GM12872 (cell line): ENCODE measurements at regions not wholly inside any gene's neighbourhood (a gene's known extent, or its start where the extent isn't known, plus 50 kb on each side); places are given as distances from the start of the nearest gene placed in this dataset.

ENCODE experiments used
- TF ChIP-seq, protein P1 (sequence below): IDR thresholded peaks from 3 replicates; pipeline ENCODE4 v1.5.1; 2011; ENCODE audit warnings: low read depth, mild to moderate bottlenecking, low read length, moderate library complexity; ENCODE audit not compliant: insufficient read depth

DNA sequence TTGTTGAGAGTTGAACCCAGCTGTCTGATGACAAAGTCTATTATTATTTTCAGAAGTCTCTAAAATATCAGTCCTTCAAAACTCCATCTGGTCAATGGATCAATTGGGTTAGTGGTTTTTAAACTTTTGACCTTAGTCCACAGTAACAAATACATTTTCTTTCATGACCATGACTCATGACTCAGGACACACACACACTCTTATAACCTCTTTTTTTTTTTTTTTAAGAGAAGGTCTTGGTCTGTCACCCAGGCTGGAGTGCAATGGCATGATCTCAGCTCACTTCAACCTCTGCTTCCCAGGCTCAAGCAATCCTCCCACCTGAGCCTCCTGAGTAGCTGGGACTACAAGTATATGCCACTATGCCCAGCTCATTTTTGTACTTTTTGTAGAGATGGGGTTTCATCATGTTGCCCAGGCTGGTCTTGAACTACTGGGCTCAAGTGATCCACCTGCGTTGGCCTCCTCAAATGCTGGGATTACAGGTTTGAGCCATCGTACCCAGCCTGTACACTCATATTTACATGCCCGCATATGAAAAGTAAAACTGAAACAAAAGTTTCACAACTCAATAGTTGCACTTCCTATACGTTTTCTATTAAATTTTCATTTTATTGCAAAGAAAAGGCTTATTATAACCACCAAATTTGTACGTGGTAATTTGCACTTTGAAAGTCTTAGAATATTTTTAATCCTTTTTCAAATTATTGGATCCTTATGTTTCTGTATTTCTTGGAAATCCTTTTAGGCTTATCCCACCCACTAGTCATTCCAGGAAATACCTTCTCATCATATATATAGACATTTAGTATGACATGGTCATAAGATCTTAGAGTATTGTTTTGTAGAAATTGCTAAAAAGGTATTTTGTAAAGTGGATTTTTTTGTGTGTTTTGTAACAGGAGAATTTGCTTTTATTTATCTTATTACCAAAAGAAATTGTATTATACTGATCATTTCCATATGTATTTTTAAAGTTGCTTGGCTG is 199.0 kb downstream of the LPIN1 start:
- TF ChIP-seq, protein P1, sequence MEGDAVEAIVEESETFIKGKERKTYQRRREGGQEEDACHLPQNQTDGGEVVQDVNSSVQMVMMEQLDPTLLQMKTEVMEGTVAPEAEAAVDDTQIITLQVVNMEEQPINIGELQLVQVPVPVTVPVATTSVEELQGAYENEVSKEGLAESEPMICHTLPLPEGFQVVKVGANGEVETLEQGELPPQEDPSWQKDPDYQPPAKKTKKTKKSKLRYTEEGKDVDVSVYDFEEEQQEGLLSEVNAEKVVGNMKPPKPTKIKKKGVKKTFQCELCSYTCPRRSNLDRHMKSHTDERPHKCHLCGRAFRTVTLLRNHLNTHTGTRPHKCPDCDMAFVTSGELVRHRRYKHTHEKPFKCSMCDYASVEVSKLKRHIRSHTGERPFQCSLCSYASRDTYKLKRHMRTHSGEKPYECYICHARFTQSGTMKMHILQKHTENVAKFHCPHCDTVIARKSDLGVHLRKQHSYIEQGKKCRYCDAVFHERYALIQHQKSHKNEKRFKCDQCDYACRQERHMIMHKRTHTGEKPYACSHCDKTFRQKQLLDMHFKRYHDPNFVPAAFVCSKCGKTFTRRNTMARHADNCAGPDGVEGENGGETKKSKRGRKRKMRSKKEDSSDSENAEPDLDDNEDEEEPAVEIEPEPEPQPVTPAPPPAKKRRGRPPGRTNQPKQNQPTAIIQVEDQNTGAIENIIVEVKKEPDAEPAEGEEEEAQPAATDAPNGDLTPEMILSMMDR = no peak

GRCh38 chr2:11947956-11948355 is 201.5 kb downstream of the LPIN1 start:
- TF ChIP-seq, protein P1 = no peak

DNA sequence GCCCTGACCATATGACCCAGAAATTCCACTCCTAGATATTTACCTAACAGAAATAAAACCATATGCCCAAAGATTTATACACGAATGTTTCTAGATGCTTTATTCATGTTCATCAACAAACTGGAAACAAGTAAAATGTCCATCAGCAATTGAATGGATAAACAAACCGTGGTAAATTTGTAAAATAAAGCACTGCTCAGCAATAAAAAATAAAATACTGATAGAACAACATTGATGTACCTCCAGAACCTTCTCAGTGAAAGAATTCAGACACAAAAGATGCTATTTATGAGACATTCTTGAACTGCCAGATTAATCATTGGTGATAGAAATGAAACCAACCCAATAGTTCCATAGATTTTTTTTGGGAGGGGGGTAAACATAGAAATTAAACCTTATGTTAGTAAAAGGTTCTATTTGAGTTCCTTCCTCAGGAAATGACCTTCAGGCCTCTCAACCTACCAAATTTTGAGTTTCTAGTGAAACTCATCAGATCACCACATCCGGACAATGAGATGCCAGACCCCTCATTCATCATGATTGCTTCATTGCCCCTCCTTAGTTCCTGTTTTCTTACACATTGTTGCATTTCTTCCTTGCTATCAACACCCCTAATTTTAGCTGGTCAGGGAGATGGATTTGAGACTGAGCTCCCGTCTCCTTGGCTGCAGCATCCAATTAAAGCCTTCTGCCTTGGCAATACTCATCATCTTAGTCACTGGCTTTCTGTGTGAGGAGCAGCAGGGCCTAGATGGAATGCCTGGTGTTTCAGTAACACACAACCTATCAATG is 203.5 kb downstream of the LPIN1 start:
- TF ChIP-seq, protein P1 = no peak

GRCh38 chr2:11950896-11951295 is 204.5 kb downstream of the LPIN1 start:
- TF ChIP-seq, protein P1 = no peak

DNA sequence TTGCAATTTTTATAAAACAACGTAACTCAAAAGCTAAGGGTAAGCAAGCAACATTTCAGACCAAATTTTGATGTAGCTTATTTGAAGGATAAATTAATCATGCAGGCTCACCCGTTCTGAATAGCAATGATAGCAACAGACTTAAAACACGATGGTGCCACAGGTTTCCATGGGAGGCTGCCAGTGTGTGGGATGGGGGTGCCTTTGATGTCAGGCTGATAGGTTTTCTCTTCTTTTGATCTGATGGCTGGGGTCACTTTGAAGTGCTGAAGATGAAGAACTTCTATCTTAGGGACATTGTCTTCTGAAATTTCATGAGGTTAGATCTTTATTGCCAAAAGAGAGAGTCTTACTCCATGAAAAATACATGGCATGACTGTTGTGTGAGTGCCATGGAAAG is 206.8 kb downstream of the LPIN1 start:
- TF ChIP-seq, protein P1 = no peak

DNA sequence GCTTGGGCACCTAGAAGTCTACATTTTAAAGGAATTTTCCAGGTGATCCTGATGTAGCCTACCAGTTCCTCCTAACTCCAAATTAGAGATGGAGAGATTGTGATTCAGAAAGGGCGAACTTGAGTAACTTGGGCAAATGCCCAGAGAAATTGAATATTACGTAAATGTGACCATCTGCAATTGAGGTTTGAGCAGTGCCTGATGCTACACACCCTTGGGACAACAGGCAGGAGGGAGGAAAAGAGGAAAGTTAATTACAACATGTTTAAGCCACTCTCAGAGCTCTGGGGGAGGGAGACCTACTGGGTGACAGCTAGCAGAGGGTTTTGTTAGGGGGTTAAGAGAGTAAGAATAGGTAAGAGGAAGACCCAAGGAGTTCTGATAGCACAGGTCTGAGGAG is 208.9 kb downstream of the LPIN1 start:
- TF ChIP-seq, protein P1 = no peak

DNA sequence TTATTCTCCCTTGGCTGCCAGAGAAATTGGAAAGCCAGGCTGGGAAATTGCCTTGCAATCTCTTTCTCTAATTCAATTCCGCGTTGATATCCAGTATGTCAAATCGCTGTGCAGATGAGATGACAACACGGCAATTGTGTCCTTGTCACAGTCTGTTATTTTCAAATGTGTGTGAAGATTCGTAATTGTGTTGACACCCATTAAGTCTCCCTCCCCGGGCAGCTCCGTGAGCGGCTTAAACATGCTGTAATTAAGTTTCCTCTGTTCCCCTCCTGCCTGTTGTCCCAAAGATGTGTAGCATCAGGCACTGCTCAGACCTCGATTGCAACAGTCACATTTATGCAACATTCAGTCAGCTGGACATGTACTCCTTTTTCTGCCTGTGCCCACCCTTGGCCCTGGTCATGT is 209.5 kb downstream of the LPIN1 start:
- TF ChIP-seq, protein P1 = no peak
